DMS53 treated with DMSO at 0.1 percent for 48 hours (cell line): ENCODE measurements at regions not wholly inside any gene's neighbourhood (a gene's known extent, or its start where the extent isn't known, plus 50 kb on each side); places are given as distances from the start of the nearest gene placed in this dataset.

Experiments used
- DNase-seq: peaks from one replicate; lab custom pipeline; 2025; ENCODE audit not compliant: unreplicated experiment; lab: John Stamatoyannopoulos, UW

DNA sequence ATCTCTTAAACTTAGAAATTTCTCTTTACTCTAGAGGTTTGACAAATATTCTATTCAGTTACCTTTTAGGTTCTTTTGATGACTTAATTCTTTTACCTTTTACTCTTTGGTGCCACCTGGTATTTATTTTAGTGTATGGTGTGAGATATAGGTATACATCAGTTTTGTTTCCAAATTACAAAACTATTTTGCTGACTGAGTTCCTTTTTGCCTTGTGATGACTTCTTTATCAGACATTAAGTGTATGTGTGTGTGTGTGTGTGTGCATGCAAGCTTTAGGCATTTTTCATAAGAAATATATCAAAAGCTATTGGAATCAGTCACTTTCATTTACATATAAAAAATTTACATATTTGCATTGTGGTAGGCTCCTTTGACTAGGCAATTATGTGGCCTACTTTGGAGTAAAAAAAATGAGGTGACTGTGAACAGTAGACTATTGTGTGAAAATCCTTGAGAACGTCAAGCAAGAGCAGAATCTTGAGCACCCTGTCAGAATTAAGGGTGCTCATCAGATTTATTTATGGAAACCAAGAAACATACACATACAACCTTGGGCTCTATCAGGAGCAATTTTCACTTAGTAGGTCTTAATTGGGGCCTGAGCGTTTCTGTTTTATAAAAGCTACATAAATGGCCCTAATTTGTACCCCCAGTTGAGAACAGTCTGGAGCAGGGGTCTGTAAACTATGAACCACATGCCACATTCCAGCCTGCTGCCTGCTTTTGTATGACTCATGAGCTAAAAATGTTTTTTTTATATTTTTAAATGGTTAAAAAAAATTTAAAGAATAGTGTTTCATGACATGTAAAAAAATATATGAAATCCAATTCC is 415.9 kb downstream of the SLC4A3 start:
- DNase-seq: no peak

DNA sequence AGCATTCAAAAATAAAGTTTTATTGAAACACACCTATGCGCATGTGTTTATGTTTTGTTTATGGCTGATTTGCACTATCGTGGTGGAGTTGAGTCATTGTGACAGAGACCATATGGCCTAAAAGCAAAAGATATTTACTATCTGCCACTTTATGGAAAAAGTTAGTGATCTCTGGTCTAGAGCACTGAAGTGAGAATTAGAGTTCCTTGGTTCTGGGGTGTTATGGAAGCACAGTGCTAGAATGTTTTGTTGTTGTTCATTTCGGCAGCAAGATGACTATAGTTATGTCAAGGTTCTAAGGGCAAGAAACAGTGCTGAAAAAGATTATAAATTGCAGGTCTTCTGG is 416.5 kb downstream of the SLC4A3 start:
- no peak for DNase-seq

DNA sequence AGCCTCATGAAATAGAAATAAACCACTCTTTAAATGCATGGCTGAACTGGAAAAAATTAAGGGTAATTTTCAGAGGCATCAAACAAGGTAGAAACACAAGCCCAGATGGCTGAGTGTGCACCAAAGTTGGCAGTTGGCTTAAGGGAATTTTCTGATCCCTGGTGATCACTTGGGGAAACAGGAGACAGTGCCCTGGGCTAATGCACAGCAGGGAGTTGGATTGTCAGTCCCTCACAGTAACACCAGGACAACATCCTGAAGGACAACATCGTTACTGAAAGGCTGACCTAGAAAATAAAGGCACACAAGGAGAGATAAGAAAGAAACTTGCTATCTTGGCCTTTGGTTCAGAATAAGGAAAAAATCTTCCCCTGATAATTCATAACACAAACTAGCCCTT is 417.0 kb downstream of the SLC4A3 start:
- no peak for DNase-seq

DNA sequence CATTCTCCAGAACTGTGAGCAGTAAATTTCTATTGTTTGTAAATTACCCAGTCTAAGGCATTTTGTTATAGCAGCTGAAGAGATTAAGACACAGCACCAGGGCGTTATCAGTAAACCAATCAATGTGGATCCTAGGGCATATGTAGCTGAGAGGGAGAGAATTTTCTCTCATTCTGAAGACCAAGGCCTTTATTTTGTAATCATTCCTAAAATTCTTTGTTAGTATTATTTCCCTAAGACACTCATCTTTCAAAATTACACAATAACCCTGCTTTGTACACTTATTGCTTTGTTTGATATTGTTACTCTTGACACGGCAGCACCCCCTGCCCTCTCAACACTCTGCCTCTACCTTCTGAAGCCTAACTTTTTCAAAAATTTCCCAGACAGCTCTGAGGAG is 419.1 kb downstream of the SLC4A3 start:
- DNase-seq: no peak

DNA sequence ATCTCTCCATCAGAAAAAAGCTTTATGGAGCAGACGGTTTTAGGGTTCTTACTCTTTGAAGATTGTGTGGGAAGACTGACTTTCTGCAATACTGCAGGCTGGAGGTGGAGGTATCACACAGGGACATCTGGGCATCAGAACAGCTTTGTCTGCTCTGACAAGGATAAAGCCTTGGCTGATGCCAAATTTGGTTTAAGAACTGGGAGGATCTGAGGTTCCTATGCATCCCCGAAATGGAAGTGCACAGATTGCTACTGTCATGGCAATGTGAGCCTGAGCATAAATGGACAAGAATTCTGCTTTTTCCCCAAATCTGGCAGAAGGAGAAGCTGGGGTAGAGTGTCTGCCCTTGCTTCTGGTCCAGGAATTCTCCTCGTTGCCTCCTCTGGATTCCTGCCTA is 424.3 kb downstream of the SLC4A3 start:
- DNase-seq: no peak

DNA sequence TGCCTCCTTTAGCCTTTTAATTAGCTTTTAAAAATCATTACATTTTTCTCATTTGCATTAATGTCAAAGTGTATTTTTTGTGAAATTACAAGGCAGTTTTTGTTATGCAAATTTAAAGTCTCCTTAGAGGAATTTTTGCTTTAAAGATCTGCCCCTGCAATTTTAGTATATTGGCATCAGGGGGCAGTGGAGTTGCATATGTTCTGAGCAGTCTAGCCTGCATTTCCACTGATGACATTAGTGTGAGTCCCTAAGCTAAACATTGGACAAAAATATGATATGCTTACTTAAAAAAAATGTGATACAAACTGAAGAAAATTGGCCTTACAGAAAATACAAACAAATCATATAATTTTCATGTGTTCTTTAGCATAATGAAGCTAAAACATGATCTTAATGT is 426.5 kb downstream of the SLC4A3 start:
- DNase-seq: no peak

DNA sequence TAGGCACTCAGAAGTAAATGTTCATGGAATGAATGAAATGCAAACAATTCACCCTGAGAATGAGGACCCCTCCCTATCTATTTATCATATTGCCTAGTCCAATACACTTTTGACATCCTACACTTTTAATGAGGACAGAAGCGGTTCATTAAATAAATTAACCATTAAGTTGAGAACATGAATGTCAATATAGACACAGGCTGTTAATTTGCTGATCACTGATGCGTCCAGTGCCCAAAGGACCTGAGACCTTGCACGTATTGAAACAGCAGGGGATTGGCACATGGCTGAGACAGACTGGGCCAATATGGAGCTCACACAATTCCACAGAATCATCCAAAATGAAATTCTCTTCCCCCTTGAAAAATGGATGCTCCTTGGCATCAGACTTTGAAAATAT is 430.0 kb downstream of the SLC4A3 start:
- DNase-seq: no peak

DNA sequence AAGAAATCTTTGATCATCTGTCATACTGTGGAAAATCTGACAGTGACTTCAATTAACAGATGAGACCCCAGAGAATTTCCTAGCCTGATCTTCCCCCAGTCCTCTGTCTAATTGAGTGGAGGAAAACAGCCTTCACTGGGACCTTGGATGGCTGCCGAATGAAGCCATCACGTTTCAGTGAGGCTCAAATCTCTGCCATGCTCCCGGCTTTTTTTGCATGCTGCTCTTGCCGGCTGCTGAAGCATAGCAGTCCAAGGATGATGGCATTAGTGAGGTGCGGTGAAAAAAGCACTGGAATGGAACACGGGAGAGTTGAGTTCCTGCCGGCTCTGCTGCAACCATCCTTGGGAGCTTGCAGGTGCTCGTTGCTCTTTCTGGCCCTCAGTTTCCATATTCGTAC is 430.5 kb downstream of the SLC4A3 start:
- no peak for DNase-seq

DNA sequence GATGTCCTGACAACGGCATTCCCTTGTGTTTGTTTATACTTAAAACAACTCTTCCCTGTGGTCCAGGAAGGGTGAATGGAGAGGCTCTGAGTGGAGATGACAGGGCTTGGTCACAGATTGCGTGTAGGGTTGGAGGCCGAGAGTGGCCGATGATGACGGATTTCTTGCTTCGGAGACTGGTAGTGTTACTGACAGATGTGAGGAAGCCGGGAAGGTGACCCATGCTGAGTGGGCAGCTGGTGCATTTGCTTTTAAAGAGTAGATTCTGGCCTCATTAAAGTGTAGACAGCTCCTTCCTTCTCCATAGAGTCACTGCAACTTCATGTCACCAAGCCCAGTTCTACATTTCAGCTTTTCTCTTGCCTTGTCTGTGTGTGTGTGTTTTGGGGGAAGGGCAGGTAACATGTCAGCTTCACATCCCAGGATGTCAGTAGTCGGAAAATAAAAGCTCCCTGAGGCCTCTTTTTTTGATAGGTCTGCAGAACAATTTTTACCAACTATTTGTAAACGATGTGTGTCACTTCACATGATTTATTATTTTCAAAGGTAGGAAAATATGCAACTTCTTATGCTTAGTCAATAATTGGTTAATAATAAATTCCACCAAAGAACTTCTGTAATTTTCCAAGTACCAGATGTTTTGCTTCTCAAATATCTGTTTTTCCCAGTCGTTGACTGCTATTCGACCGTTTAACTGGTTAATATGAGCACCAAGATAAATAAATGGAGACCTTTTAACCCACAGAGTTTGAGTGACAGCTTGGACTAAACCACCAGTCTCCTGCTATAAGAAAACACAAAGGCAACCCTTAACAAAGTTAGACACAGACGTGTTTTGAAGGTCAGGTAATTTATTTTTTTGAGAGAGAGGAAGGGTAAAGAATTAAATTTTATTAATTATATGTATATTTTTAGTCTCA is 436.9 kb downstream of the SLC4A3 start:
- no peak for DNase-seq

DNA sequence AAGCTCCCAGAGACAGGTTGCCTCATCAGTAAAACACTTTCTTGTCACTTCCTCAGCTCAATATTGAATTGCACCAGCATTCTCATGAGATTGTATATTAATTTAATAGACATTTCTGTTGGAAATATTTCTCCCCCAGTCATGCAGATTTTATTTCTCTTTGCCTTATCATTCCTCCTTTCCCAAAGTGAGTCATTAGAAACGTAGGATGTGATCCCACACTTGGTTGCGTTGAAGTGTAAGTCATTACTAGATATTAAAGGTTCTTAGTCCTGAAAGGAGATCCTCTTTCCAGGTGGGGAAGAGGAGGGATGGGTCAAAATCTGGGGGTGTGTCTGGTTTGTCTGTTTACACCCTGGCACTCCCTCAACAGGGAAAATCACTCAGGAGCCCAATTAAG is 438.2 kb downstream of the SLC4A3 start:
- DNase-seq: no peak

DNA sequence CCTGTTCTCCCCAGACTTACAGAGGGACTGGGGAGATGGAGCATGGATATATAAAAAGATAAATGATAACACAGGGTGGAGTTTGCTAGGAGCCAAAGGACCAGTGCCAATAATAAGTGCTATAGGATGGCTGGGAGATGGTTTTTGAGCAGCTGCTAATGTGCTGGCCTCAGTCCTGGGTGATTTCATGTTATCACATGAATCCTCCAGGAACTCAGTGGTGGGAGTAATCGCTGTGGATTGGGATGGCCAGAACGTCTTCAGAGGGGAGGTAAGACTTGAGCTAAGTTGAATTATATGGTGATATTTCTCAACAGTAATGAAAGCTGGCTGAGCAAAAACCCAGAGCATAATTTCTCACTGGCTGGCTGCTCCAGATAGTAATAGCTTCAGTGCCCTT is 441.4 kb downstream of the SLC4A3 start:
- DNase-seq: no peak

DNA sequence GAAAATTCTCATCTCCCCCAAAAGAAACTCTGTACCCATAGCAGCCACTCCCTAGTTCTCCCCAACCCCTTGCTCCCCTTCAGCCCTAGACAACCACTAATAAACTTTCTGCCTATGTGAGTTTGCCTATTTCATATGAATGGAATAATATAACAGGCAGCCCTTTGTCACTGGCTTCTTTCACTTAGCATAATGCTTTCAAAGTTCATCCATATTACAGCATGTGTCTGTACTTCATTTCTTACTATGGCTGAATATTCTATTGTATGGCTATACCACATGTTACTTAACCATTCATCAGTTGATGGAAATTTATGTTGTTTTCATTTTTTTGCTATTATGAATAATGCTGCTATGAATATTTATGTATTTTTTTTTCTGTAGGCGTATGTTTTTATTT is 442.9 kb downstream of the SLC4A3 start:
- DNase-seq: no peak

DNA sequence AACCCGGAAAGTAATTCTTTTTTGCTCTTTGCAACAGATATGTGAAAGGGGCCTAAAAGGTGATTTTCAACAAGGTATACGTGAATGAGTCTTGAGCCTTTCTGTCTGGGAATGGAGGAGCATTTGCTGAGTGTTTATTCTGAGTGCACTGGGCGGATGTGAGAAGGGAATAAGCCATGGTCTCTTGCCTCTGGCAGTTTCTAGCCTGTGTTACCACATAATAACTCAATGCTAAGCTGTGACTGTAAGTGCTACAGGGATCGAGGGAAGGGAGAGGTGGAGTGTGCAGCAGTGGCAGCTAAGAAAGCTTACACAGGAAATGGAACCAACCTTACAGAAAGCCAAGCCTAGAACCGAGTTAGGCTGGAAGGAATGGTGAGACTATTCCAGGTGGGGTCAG is 444.3 kb downstream of the SLC4A3 start:
- DNase-seq: no peak

DNA sequence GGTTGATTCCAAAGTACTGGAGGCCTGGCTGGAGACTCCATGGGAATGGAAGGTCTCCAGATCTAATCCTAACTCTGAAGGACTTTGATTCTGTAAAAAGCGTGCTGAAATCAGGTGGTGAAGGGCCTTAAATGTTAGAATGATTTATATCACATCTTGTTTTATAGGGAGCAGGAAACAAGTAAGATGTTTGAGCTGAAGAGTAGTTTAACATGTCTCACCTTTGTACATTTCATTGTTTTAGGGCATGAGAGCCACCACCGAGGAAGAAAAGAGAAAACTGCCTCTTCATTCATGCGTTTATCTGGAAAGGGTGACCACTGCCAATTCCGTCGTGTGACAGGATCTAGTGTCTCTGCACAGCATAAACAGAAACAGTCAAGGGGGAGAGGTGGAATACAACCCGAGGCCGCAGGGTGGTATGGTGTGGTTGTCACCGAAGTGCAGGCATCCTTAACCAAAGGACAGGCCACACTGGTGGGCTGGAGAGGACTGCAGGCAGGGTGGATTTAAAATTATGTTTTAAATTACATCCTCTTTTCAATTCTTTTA is 445.3 kb downstream of the SLC4A3 start:
- no peak for DNase-seq

DNA sequence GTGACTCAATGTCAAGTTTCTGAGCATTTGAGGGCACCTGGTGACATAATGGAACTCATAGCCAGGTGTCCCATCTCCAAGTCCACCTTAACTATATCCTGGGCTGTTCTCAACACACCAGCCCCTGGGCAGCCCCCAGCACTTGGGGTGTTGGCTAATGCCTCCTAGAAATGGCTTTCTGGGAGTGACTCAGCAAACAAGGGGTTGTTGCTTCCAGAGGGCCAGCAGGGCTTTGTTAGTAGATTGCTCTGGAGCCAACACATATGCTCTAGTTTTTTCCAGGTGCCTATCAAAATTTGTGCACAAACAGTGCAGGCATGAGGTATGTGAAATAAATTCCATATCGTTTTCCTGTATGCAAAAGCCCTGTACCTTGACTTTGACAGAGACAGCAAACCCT is 448.4 kb downstream of the SLC4A3 start:
- DNase-seq: no peak

DNA sequence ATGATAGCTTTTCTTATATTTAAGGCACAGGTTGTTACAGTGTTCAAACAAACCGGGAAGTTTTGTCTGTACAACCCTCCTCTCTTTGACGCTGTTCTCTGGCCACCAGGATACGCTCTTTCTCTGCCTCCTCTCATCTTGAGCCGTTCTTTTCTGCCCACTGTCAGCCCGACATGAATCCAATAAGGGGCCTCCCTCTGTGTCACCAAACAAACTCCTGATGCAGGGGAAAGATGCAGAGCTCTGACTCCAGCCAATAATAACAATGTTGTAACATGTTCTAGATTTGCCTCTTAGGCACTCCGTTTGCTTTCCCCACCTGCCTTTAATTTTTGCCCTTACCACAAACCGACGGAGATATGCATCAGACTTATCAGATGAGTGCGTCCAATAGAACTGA is 449.3 kb downstream of the SLC4A3 start:
- no peak for DNase-seq

DNA sequence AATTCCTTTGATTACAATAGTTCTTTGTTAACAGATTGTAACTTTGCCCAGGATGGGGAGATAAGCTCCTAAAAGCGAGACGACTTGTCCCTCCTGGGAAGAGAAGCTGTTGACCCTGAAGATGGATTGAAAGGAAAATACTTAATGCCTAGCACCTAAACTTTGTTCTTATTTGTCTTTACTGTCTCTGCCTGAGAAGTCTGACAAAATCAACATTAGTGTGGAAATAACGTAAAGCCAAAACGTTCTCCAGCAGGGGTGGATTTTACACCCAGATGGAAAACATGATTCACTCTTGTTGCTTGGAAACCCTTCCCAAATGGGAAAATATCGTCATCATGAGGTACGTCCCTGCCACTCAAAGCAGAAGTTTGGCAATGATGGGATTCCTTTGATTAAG is 450.1 kb downstream of the SLC4A3 start:
- DNase-seq: no peak

DNA sequence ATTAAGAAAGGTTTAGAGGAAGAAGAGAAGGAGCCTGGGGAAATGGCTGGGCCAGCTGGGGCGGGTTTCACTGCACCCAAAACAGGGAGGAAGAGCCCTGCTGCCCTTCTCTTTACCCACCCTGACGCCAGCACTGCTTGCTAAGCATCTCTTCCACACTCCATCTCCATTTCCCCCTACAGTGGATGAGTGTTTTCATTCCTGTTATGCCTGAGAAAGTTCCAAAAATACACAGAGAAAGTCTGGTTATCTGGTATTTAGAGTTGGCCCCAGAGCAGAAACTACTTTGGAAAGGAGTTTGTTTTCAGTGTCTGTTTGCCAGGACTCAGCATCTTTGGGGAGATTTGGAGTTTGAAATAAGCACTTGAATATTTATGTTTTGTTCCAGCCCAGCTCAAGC is 451.0 kb downstream of the SLC4A3 start:
- DNase-seq: no peak

DNA sequence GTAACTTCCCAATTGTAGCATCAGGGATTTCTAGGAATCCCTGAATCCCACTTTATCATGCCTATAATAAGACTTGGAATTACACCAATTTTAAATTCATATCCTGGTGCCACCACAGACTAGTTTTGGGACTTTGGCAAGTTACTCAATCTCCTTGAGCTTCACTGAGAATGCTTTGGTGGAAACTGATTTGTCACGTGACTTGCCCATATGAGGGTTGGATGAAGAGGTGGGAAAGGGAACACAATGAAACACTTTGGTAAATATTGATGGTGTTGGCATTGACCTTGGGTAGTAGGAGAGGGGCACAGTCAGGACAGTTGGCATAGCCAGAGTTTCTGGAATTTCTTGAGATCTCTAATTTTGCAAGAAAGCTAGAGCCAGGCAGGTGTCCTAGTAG is 452.2 kb downstream of the SLC4A3 start:
- DNase-seq: no peak

DNA sequence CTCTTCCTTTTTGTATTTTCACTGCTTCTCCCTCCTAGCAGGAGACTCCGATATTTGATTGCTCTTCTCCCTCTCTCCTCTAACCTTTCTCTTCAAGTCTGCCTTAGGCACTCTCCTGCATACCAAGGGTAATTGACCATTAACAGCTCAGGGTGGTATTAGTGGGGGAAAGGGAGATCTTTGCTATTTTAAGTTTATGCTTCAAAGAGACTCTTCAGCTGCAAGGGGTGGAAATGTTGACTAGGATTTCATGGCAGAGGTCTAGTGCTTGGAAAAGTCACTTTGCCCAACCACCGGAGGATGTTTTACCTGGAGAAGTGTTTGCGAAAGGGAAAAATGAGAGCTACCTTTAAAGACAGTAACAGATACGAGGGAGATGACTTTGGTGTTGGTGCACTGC is 453.7 kb downstream of the SLC4A3 start:
- no peak for DNase-seq

DNA sequence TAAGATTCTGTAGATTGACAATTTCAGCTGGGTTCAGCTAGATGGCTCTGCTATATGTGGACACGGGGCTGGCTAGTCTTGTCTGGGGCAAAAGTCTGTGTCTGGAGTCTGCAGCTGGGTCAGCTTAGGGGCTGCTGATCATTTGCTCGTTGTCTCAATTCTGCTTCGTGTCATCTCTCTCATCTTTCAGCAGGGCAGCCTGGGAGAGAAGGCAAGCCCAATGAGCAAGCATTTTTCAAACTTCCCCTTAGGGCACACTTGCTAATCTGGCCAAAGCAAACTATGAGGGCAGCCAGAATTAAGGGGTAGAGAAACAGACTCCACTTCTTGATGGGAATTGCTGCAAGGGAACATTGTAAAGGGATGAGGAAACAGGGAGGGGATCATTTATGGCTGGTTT is 462.6 kb downstream of the SLC4A3 start:
- DNase-seq: no peak

DNA sequence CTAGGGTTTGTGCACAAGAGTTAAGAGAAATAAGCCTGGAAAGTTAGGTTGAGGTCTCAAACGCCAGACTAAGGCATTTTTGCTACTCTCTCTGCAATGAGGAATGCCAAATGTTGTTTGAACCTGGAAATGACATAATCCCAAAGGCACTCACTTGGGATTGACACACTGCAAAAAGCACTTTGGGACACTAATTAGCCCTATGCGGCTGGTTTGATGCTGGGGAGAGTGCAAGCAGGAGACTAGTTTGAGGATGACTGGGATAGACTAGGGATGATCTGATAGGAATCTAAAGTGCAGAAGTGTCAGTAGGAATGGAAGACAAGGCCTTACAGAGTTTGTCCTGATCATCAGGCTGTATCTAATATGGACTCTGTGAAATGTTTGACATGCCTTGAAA is 469.0 kb downstream of the SLC4A3 start:
- DNase-seq: no peak
